HL-60 (cell line): ENCODE measurements at regions not wholly inside any gene's neighbourhood (a gene's known extent, or its start where the extent isn't known, plus 50 kb on each side); places are given as distances from the start of the nearest gene placed in this dataset.

Experiments
- GABPA ChIP-seq: IDR thresholded peaks from 2 replicates; pipeline ENCODE4 v1.6.1; 2012; ENCODE audit warnings: low read depth
- POLR2AphosphoS5 ChIP-seq: IDR thresholded peaks from 2 replicates; pipeline ENCODE4 v1.6.1; 2012; ENCODE audit warnings: low read depth
- SPI1 ChIP-seq: IDR thresholded peaks from 2 replicates; pipeline ENCODE4 v1.6.1; 2012; ENCODE audit warnings: low read depth, mild to moderate bottlenecking, borderline replicate concordance
- TF ChIP-seq, protein P1 (sequence below): IDR thresholded peaks from one replicate; pipeline ENCODE4 v1.5.1; 2011; ENCODE audit warnings: low read length, control low read depth, inconsistent platforms; ENCODE audit not compliant: insufficient read depth
- TF ChIP-seq, protein P2 (sequence below): IDR thresholded peaks from 2 replicates; pipeline ENCODE4 v1.6.1; 2012; ENCODE audit warnings: low read depth; ENCODE audit not compliant: insufficient replicate concordance

DNA sequence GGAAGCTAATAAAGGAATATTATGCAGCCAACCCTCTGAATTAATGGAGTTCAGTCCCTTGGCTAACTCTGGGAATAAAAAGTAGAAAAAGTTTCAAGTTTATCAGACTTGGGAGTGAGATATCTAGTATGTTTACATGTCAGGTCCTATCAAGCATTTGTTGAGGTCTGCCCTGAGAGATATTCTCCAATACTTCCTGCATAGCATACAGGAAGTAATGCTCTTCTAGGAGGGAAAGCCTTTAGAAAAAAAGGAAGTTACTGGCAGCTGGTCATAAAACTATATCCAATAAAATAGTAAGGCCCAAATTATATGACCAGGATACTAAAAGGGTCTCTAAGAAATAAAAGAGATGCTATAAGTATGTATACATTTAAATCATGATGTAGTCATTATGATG is 594.1 kb upstream of the FTMT start:
- TF ChIP-seq, protein P1, sequence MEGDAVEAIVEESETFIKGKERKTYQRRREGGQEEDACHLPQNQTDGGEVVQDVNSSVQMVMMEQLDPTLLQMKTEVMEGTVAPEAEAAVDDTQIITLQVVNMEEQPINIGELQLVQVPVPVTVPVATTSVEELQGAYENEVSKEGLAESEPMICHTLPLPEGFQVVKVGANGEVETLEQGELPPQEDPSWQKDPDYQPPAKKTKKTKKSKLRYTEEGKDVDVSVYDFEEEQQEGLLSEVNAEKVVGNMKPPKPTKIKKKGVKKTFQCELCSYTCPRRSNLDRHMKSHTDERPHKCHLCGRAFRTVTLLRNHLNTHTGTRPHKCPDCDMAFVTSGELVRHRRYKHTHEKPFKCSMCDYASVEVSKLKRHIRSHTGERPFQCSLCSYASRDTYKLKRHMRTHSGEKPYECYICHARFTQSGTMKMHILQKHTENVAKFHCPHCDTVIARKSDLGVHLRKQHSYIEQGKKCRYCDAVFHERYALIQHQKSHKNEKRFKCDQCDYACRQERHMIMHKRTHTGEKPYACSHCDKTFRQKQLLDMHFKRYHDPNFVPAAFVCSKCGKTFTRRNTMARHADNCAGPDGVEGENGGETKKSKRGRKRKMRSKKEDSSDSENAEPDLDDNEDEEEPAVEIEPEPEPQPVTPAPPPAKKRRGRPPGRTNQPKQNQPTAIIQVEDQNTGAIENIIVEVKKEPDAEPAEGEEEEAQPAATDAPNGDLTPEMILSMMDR: no peak
- TF ChIP-seq POLR2AphosphoS5 (no peak), GABPA (no peak), SPI1 (no peak)
- TF ChIP-seq, protein P2, sequence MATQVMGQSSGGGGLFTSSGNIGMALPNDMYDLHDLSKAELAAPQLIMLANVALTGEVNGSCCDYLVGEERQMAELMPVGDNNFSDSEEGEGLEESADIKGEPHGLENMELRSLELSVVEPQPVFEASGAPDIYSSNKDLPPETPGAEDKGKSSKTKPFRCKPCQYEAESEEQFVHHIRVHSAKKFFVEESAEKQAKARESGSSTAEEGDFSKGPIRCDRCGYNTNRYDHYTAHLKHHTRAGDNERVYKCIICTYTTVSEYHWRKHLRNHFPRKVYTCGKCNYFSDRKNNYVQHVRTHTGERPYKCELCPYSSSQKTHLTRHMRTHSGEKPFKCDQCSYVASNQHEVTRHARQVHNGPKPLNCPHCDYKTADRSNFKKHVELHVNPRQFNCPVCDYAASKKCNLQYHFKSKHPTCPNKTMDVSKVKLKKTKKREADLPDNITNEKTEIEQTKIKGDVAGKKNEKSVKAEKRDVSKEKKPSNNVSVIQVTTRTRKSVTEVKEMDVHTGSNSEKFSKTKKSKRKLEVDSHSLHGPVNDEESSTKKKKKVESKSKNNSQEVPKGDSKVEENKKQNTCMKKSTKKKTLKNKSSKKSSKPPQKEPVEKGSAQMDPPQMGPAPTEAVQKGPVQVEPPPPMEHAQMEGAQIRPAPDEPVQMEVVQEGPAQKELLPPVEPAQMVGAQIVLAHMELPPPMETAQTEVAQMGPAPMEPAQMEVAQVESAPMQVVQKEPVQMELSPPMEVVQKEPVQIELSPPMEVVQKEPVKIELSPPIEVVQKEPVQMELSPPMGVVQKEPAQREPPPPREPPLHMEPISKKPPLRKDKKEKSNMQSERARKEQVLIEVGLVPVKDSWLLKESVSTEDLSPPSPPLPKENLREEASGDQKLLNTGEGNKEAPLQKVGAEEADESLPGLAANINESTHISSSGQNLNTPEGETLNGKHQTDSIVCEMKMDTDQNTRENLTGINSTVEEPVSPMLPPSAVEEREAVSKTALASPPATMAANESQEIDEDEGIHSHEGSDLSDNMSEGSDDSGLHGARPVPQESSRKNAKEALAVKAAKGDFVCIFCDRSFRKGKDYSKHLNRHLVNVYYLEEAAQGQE: no peak
